ENCODE measurements at regions not wholly inside any gene's neighbourhood (a gene's known extent, or its start where the extent isn't known, plus 50 kb on each side); places are given as distances from the start of the nearest gene placed in this dataset.

DNA sequence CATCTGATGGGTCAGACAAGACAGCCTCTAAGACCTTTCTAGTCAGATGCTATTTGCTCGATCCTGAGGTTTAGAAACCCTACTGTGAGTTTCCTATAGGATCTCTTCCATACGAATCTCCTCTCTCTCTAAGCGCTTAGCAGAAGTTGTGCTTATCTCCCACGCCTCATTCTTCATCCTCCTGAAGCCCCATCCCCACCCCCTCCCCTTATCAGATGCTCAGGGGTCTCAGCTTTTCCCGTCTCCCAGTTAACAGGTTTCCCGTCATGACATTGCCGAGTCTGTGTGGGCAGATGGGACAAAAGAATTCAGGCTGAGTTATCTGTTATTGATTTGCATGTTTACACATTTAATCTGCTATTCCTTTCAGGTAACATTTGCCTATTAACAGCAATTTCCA is 99.0 kb upstream of the PIRT start:
- TF ChIP-seq POLR2A (IDR thresholded peaks at IDR 0.05) (no peak), POLR2AphosphoS5 (IDR thresholded peaks at IDR 0.05) (no peak)
- TF ChIP-seq, protein P1, sequence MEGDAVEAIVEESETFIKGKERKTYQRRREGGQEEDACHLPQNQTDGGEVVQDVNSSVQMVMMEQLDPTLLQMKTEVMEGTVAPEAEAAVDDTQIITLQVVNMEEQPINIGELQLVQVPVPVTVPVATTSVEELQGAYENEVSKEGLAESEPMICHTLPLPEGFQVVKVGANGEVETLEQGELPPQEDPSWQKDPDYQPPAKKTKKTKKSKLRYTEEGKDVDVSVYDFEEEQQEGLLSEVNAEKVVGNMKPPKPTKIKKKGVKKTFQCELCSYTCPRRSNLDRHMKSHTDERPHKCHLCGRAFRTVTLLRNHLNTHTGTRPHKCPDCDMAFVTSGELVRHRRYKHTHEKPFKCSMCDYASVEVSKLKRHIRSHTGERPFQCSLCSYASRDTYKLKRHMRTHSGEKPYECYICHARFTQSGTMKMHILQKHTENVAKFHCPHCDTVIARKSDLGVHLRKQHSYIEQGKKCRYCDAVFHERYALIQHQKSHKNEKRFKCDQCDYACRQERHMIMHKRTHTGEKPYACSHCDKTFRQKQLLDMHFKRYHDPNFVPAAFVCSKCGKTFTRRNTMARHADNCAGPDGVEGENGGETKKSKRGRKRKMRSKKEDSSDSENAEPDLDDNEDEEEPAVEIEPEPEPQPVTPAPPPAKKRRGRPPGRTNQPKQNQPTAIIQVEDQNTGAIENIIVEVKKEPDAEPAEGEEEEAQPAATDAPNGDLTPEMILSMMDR (IDR thresholded peaks at IDR 0.05) = no peak
